HG03045 (cell line): ENCODE measurements at regions not wholly inside any gene's neighbourhood (a gene's known extent, or its start where the extent isn't known, plus 50 kb on each side); places are given as distances from the start of the nearest gene placed in this dataset.
A peak's percentile ranks its signal among the peaks of the same experiment; 100 is the strongest.
"Not testable (repeated sequence)": the region's sequence is repeated elsewhere in the genome, so short reads cannot be mapped to it uniquely, and the experiment has no call there.

ENCODE experiments used
- ATAC-seq: cut with Tn5 transposase; IDR thresholded peaks from one replicate; pipeline ENCODE4 v1.9.1; 2021; ENCODE audit warnings: mild to moderate bottlenecking, moderate library complexity; ENCODE audit not compliant: unreplicated experiment

DNA sequence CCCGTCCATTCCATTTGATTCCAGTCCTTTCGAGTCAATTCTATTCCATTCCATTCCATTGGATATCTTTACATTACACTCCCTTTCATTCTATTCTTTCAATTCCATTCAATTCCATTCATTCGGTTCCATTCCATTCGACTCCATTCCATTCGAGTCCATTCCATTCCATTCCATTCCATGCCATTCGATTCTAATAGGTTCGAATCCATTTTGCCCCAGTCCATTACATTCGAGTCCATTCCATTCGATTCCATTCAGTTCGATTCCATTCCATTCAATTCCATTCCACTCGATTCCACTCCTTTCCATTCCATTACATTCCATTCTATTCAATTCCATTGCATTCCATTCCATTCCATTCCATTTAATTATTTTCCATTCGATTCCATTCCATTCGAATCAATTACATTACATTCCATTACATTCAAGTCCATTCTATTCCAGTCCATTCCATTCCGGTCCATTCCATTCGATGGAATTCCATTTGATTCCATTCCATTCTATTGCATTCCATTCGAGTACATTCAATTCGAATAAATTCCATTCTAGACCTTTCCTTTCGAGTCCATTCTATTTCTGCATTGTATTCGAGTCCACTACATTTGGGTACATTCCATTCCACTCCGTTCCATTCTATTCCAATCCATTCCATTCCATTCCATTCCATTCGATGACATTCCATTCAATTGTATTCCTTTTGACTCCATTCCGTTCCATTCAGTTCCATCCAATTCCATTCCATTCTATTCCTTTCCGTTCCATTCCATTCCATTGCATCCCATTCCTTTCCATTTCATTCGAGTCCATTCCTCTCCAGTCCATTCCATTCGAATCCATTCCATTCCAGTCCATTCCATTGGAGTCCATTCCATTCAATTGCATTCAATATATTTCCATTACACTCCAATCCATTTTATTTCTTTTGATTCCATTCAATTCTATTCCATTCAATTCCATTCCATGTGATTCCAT is 2604.8 kb upstream of the TPTE start:
- ATAC-seq = no peak

DNA sequence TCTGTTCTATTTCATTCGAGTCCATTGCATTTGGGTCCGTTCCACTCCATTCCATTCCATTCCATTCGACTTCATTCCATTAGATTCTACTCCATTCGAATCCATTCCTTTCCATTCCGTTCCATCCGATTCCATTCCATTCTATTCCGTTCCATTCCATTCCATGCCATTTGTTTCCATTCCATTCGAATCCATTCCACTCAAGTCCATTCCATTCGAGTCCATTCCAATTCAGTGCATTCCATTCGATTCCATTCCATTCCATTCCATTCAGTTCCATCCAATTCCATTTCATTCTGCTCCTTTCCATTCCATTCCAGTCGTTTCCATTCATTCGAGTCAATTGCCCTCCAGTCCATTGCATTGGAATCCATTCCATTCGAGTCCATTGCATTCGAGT is 2603.7 kb upstream of the TPTE start:
- ATAC-seq = no peak

DNA sequence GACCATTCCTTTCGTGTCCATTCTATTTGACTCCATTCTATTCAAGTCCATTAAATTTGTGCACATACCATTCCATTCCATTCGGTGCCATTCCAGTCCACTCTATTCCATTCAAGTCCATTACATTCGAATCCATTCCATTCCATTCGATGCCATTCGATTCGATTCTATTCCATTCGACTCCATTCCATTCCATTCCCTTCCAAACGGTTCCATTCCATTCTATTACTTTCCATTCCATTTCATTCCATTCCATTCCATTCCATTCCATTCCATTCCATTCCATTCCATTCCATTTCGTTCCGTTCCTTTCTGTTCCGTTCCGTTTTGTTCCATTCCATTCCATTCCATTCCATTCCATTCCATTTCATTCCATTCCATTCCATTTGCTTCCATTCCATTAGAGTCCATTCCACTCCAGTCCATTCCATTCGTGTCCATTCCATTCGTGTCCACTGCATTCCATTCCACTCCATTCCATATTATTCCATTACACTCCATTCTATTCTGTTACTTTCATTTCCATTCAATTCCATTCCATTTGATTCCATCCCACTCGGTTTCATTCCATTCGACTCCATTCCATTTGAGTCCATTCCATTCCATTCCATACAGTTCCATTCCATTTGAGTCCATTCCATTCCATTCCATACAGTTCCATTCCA is 2595.3 kb upstream of the TPTE start:
- peak; percentile 63 for ATAC-seq

DNA sequence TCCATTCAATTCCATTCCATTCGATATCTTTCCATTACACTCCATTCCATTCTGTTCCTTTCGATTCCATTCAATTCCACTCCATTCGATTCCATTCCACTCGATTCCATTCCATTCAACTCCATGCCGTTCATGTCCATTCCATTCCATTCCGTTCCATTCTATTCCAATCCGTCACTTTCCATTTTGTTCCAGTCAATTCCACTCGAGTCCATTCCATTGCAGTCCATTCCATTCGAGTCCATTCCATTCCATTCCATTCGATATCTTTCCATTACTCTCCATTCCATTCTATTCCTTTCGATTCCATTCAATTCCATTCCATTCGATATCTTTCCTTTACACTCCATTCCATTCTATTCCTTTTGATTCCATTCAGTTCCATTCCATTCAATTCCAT is 2592.9 kb upstream of the TPTE start:
- not testable (repeated sequence) for ATAC-seq

DNA sequence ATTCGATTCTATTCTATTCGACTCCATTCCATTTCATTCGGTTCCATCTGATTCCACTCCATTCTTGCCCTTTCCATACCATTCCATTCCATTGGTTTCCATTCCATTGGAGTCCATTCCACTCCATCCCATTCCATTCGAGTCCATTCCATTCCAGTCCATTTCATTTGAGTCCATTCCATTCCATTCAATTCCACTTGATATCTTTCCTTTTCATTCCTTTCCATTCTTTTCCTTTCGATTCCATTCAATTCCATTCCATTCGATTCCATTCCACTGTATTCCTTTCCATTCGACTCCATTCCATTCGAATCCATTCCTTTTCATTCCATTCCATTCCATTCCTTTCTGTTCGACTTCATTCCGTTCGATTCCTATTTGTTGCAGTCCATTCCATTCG is 2591.8 kb upstream of the TPTE start:
- ATAC-seq = not testable (repeated sequence)

DNA sequence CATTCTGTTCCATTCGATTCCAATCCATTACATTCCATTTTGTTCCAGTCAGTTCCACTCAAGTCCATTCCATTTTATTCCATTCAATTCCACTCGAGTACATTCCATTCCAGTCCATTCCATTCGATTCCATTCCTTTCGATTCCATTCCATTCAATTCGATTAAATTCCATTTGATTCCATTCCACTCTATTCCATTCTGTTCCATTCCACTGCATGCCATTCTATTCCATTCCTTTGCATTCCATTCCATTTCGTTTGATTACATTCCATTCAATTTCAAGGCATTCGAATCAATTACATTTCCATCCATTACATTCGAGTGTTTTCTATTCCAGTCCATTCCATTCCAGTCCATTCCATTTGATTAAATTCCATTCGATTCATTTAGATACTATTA is 2590.9 kb upstream of the TPTE start:
- not testable (repeated sequence) for ATAC-seq

DNA sequence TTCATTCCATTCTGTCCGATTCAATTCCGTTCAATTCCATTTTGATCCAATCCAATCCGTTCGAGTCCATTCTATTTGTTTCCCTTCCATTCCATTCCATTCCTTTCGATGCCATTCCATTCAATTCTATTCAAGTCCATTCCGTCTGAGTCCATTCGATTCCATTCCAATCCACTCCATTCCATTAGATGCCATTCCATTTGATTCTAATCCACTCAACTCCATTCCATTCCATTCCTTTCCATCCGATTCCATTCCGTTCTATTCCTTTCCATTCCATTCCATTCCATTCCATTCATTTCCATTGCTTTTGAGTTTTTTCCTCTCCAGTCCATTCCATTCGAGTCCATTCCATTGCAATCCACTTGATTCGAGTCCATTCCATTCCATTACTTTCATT is 2589.3 kb upstream of the TPTE start:
- ATAC-seq = not testable (repeated sequence)

DNA sequence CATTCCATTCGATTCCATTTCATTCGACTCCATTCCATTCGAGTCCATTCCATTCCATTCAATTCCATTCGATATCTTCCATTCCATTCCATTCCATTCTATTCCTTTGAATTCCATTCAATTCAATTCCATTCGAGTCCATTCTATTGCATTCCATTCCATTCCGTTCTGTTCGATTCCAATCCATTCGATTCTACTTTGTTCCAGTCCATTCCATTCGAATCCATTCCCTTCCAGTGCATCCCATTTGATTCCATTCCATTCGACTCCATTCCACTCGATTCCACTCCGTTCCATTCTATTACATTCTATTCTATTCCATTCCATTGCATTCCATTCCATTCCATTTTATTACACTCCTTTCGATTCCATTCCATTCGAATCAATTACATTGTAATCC is 2588.5 kb upstream of the TPTE start:
- ATAC-seq = not testable (repeated sequence)

DNA sequence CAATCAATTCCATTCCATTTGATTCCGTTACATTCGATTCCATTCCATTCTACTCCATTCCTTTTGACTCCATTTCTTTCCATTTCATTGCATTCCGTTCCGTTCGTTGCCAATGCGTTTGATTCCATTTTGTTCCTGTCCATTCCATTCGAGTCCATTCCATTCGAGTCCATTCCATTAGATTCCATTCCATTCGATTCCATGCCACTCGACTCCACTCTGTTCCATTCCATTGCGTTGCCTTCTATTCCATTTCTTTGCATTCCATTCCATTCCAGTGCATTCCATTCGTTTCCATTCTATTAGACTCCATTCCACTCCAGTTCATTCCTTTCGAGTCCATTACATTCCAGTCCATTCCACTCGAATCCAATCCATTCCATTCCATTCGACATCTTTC is 2587.5 kb upstream of the TPTE start:
- ATAC-seq = no peak

DNA sequence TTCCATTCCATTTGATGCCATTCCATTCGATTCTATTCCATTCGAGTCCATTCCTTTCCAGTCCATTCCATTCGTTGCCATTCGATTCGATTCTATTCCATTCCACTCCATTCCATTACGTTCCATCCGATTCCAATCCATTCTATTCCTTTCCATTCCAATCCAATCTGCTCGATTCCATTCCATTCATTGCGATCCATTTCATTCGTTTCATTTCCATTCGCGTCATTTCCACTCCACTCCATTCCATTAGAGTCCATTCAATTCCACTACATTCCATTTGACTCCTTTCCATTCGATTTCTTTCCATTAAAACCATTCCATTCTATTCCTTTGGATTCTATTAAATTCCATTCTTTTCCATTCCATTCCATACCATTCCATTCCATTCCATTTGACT is 2584.1 kb upstream of the TPTE start:
- ATAC-seq = not testable (repeated sequence)

DNA sequence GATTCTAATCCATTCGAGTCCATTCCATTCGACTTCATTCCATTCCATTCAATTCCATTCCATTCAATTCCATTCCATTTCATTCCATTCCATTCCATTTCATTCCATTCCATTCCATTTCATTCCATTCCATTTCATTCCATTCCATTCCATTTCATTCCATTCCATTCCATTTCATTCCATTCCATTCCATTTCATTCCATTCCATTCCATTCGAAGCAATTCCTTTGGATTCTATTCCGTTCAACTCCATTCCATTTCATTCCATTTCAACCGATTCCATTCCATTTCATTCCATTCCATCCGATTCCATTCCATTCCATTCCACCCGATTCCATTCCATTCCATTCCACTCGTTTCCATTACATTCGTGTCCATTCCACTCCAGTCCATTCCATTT is 2583.2 kb upstream of the TPTE start:
- ATAC-seq = not testable (repeated sequence)

DNA sequence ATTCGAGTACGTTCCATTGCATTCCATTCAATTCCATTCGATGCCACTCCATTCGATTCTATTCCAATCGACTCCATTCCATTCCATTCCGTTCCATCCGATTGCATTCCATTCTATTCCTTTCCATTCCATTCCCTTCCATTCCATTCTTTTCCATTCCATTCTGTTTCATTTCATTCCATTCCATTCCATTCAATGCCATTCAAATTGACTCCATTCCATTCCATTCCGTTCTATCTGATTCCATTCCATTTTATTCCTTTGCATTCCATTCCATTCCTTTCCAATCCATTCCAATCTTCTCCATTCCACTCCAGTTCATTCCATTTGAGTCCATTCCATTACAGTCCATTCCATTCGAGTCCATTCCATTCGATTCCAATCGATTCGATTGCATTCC is 2580.0 kb upstream of the TPTE start:
- ATAC-seq = not testable (repeated sequence)

DNA sequence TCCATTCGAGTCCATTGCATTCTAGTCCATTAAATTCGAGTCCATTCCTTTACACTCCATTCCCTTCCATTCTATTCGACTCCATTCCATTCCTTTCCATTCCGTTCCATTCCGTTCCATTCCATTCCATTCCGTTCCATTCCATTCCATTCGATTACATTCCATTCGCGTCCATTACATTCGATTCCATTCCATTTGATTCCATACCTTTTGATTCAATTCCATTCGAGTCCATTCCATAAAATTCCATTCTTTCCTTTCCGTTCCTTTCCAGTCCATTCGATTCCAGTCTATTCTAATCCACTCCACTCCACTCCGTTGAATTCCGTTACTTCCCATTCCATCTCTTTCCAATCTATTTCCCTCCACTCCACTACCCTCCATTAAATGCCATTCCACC is 2579.2 kb upstream of the TPTE start:
- ATAC-seq = not testable (repeated sequence)

DNA sequence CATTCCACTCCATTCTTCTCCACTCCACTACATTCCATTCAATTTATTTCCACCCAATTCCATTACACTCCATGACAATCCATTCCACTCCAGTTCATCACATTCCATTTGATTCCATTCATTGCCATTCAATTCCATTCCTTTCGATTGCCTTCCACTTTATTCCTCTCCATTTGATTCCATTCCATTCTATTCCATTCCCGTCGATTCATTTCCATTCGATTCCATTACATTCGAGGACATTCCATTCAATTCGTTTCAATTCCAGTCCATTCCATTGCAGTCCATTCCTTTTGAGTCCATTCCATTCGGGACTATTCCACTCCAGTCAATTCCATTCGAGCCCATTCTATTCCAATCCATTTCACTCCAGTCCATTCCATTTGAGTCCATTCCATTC is 2577.8 kb upstream of the TPTE start:
- not testable (repeated sequence) for ATAC-seq

DNA sequence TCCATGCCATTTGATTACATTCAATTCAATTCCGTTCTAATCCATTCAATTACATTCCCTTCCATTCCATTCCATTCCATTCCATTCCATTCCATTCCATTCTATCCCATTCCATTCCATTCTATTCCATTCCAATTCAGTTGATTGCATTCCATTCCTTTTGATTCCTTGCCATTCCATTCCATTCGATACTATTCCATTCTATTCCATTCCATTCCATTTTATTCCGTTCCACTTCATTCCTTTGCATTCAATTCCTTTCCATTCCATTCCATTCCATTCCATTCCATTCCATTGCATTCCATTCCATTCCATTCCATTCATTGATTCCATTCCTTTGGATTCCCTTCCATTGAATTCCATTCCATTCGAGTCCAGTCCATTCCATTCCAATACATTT is 2574.0 kb upstream of the TPTE start:
- no peak for ATAC-seq

DNA sequence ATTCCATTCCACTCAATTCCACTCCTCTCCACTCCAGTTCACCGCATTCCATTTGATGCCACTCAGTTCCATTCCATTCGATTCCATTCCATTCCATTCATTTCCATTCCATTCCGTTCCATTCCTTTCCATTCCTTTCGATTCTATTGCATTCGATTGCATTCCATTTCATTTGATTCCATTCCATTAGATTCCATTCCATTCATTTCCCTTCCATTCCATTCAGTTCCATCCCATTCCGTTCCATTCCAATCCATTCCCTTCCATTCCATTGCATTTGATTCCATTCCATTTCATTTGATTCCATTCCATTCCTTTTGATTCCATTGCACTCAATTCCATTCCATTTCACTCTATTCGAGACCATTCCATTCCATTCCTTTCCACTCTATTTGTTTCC is 2572.7 kb upstream of the TPTE start:
- ATAC-seq = not testable (repeated sequence)

DNA sequence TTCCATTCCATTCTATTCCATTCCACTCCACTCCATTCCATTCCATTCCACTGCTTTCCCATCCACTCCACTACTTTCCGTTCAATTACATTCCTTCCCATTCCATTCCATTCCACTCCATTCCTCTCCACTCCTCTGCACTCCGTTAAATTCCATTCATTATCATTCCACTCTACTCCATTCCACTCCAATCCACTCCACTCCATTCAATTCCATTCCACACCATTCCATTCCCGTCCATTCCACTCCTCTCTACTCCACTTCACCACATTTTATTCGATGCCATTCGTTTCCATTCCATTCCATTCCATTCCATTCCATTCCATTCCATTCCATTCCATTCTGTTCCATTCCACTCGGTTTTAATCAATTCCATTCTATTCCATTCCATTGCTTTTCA is 2571.5 kb upstream of the TPTE start:
- ATAC-seq = not testable (repeated sequence)

DNA sequence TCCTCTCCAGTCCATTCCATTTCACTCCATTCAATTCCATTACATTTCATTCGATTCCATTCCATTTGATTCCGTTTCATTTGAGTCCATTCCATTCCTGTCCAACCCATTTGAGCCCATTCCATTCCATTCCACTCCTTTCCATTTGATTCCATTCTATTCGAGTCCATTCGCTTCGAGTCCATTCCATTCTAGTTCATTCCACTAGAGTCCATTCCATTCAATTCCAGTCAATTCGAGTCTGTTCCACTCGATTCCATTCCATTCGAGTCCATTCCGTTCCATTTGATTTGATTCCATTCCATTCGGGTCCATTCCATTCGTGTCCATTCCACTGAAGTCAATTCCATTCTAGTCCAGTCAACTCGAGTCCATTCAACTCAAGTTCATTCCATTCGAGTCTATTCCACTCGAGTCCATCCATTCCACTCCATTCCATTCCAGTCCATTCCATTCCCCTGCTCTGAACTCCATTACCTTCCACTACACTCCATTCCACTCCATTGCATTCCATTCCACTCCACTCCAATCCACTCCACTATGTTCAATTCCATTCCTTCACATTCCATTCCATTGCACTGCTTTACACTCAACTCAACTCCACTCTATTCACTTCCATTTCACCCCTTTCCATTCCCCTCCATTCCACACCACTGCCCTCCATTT is 2569.4 kb upstream of the TPTE start:
- no peak for ATAC-seq

DNA sequence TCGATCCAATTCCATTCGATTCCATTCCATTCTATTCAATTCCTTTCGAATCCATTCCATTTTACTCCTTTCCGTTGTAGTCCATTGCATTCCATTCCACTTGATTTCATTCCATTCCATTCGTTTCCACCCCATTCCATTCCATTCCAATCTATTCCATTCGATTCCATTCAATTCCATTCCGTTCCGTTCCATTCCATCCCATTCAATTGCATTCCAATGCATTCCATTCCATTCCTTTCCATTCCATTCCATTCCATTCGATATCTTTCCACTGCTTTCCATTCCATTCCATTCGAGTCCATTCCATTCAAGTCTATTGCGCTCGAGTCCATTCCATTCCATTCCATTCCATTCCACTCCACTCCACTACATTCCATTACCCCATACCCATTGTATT is 2568.7 kb upstream of the TPTE start:
- ATAC-seq = no peak

DNA sequence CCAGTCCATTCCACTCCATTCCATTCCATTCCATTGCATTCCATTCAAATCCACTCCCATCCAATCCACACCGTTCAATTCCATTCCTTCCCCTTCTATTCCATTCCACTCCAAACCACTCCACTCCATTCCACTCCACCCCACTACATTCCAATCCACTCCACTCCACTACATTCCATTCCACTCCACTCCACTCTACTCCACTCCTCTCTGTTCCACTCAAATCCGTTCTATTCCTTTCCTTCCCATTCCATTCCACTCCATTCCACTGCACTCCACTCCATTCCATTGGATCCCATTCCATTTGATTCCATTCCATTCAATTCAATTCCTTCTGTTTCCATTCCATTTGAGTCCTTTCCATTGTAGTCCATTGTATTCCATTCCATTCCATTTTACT is 2568.3 kb upstream of the TPTE start:
- ATAC-seq = no peak

DNA sequence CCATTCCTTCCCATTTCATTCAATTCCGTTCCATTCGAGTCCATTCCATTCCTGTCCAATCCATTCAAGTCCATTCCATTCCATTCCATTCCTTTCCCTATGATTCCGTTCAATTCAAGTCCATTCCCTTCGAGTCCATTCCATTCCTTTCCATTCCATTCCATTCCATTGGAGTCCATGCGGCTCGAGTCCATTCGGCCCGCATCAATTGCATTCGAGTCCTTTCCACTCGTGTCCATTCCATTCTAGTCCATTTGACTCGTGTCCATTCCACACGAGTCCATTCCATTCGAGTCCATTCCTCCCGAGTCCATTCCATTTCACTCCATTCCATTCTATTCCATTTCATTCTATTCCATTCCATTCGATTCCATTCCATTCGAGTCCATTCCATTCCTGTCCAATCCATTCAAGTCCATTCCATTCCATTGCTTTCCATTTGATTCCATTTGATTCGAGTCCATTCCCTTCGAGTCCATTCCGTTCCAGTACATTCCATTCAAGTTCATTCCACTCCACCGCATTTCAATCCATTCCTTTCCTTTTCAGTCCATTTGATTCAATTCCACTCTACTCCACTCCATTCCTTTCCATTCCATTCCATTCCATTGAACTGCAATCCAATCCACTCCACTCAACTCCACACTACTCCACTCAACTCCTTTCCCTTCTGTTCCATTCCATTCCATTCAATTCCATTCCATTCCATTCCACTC is 2565.9 kb upstream of the TPTE start:
- ATAC-seq = not testable (repeated sequence)
